SU-DHL-6 (cell line): ENCODE measurements at regions not wholly inside any gene's neighbourhood (a gene's known extent, or its start where the extent isn't known, plus 50 kb on each side); places are given as distances from the start of the nearest gene placed in this dataset.

Experiments
- H2AFZ ChIP-seq: fragments of 200-600 bp; sonication (generic); 2 replicates; pipeline ENCODE4 v1.6.1; 2014; ENCODE audit warnings: low read depth, mild to moderate bottlenecking, moderate library complexity, mixed read lengths, antibody characterized with exemption, low read length; ENCODE audit not compliant: severe bottlenecking
- H3F3A ChIP-seq: fragments of 200-600 bp; shearing (Covaris generic); 2 replicates; pipeline ENCODE4 v1.6.0; 2016; ENCODE audit warnings: antibody characterized with exemption, mild to moderate bottlenecking; ENCODE audit not compliant: insufficient read depth
- H3K27ac ChIP-seq: fragments of 200-600 bp; sonication (generic); 2 replicates; pipeline ENCODE4 v1.5.1; 2016; ENCODE audit warnings: low read depth, mild to moderate bottlenecking, low read length, moderate library complexity, mixed read lengths
- H3K27me3 ChIP-seq: fragments of 200-600 bp; sonication (generic), shearing (Covaris generic); 2 replicates; pipeline ENCODE4 v1.6.0; 2014; ENCODE audit warnings: mild to moderate bottlenecking, low read length
- H3K36me3 ChIP-seq: fragments of 200-600 bp; sonication (generic); 2 replicates; pipeline ENCODE4 v1.6.1; 2014; ENCODE audit warnings: mild to moderate bottlenecking, low read length, mixed read lengths
- H3K4me2 ChIP-seq: fragments of 300-600, 200-600 bp; shearing (Covaris generic), sonication (generic); 2 replicates; pipeline ENCODE4 v1.6.0; 2014; ENCODE audit warnings: low read length, low read depth, mild to moderate bottlenecking; ENCODE audit not compliant: poor library complexity, severe bottlenecking
- H3K4me3 ChIP-seq: fragments of 200-600 bp; sonication (generic); 2 replicates; pipeline ENCODE4 v1.5.1; 2014; ENCODE audit warnings: antibody characterized with exemption, low read length, mild to moderate bottlenecking, mixed read lengths; ENCODE audit not compliant: insufficient read depth, poor library complexity, severe bottlenecking
- H3K79me2 ChIP-seq: fragments of 200-600 bp; sonication (generic); 2 replicates; pipeline ENCODE4 v1.6.1; 2014; ENCODE audit warnings: mild to moderate bottlenecking, low read length, moderate library complexity; ENCODE audit not compliant: insufficient read depth
- H3K9ac ChIP-seq: fragments of 200-600 bp; sonication (generic); 2 replicates; pipeline ENCODE4 v1.7.0; 2014; ENCODE audit warnings: mild to moderate bottlenecking, low read length
- H3K9me2 ChIP-seq: fragments of 200-600 bp; sonication (generic); replicated peaks from 2 replicates; pipeline ENCODE4 v1.6.1; 2014; ENCODE audit warnings: low read length; ENCODE audit not compliant: insufficient read depth
- H3K9me3 ChIP-seq: fragments of 200-600 bp; sonication (generic); 2 replicates; pipeline ENCODE4 v1.6.1; 2014; ENCODE audit warnings: low read length, mixed read lengths; ENCODE audit not compliant: insufficient read depth
- H4K20me1 ChIP-seq: fragments of 200-600 bp; sonication (generic); 2 replicates; pipeline ENCODE4 v1.6.1; 2014; ENCODE audit warnings: low read depth, mild to moderate bottlenecking, antibody characterized with exemption, low read length, moderate library complexity, mixed read lengths
- EZH2phosphoT487 ChIP-seq: fragments of 200-600 bp; sonication (generic), shearing (Covaris generic); conservative IDR thresholded peaks from 2 replicates; pipeline ENCODE4 v1.6.1; 2018; ENCODE audit warnings: mild to moderate bottlenecking, antibody characterized with exemption, low read length, moderate library complexity, mixed read lengths
- TF ChIP-seq, protein P1 (sequence below): fragments of 200-600 bp; sonication (generic); IDR thresholded peaks from one replicate; pipeline ENCODE4 v1.5.1; 2017; ENCODE audit warnings: antibody characterized with exemption, mild to moderate bottlenecking, low read length, moderate library complexity; ENCODE audit not compliant: insufficient read depth, poor library complexity, severe bottlenecking

DNA sequence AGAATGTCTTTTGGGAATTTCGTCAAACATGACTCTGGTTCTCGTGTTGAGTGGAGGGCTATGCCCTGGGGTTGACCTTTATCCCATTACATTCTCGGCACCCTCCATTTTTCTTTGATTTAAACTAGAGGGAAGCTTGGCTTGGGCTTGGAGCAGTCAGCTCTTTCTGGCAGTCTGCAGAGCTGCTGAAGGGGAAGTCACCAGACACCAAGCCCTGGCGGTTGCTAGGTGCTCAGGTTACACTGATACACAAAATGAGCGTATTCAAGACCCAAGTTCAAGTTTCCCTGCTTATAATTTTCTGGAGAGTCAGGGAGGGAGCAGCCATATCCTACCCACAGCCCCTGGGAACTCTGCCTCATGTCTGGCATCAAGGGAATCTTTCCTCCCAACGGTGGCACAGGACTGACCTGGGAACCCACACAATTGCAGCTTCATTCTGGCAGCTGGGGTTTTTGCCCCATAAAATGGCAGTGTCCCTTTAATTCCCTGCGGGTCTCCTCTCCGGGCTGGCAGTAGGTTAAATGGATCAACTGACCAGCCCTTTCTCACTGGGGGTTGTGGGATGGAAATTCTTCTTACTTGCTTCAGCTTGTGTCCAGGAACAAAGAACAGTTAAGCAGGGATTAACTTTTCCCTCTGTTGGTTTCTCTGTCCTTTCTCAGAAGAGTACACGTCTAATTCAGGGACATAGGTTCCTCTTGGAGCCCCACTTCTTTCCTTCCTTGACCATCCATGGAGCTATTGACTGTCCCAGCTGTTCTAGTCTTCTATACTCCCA, 110.0 kb upstream of the DLG1 start:
- no peaks in the 10 kb centered on the region for H3K9me2 ChIP-seq
- no peaks in the 10 kb centered on the region for H4K20me1 ChIP-seq
- H3K9me3 ChIP-seq, result no peaks in the 10 kb centered on the region
- H2AFZ ChIP-seq, result no peak overlapping the region
- H3K36me3 ChIP-seq, result no peaks in the 10 kb centered on the region
- TF ChIP-seq, protein P1, sequence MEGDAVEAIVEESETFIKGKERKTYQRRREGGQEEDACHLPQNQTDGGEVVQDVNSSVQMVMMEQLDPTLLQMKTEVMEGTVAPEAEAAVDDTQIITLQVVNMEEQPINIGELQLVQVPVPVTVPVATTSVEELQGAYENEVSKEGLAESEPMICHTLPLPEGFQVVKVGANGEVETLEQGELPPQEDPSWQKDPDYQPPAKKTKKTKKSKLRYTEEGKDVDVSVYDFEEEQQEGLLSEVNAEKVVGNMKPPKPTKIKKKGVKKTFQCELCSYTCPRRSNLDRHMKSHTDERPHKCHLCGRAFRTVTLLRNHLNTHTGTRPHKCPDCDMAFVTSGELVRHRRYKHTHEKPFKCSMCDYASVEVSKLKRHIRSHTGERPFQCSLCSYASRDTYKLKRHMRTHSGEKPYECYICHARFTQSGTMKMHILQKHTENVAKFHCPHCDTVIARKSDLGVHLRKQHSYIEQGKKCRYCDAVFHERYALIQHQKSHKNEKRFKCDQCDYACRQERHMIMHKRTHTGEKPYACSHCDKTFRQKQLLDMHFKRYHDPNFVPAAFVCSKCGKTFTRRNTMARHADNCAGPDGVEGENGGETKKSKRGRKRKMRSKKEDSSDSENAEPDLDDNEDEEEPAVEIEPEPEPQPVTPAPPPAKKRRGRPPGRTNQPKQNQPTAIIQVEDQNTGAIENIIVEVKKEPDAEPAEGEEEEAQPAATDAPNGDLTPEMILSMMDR, result no peak
- no peak for TF ChIP-seq EZH2phosphoT487
- no peaks in the 10 kb centered on the region for H3F3A ChIP-seq
- H3K79me2 ChIP-seq, result no peaks in the 10 kb centered on the region
- H3K27me3 ChIP-seq, result no peaks in the 10 kb centered on the region
- H3K27ac ChIP-seq, result no peak overlapping the region
- H3K4me3 ChIP-seq, result no peak overlapping the region
- no peak overlapping the region for H3K9ac ChIP-seq
- no peak overlapping the region for H3K4me2 ChIP-seq

DNA sequence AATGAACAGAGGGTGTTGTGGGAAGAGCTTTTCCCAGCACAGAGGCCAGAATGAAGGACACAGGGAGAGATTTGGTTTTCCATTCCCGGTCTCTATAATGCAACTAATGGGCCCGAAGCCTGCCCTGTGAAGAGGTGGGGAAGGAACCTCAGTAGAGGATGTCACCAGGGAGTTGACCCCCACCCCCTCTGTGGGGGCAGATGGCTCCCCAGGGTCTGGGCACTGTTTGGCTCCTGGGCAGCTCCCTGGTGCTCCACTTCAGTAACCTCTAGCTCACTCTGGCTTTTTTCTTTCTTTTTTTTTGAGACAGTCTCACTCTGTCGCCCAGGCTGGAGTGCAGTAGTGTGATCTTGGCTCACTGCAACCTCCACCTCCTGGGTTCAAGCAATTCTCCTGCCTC, 109.1 kb upstream of the DLG1 start:
- Histone ChIP-seq H3K27ac (no peak overlapping the region), H3K9me3 (no peaks in the 10 kb centered on the region), H3K9ac (no peak overlapping the region), H3F3A (no peaks in the 10 kb centered on the region), H3K9me2 (no peaks in the 10 kb centered on the region), H3K27me3 (no peaks in the 10 kb centered on the region), H4K20me1 (no peaks in the 10 kb centered on the region), H3K4me2 (no peak overlapping the region), H3K79me2 (no peaks in the 10 kb centered on the region), H3K36me3 (no peaks in the 10 kb centered on the region), H2AFZ (no peak overlapping the region), H3K4me3 (no peak overlapping the region)
- TF ChIP-seq, protein P1, result no peak
- TF ChIP-seq EZH2phosphoT487, result no peak

DNA sequence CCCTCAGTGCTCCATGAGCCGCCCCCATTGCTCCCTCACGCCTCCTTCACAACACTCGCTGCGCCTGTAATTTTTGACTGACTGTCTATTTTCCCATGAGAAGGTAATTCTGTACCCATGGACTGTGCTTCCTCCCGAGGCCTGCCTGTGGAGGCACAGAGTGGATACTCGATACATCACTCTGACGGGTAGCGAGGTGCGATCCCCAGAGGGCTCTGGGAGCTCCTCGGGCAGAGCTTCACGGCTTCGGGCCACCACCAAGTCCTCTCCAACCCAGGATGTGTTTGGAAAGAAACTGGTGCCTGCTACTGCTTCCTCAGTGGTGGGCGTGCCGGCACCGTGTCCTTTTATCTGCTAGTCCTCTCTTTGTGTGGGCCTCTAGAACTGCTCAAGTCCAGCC, 108.6 kb upstream of the DLG1 start:
- Histone ChIP-seq H3K9me3 (no peaks in the 10 kb centered on the region), H3K4me3 (no peak overlapping the region), H3K36me3 (no peaks in the 10 kb centered on the region), H3K79me2 (no peaks in the 10 kb centered on the region), H3F3A (no peaks in the 10 kb centered on the region), H3K9ac (no peak overlapping the region), H3K4me2 (no peak overlapping the region), H2AFZ (no peak overlapping the region), H3K9me2 (no peaks in the 10 kb centered on the region), H3K27me3 (no peaks in the 10 kb centered on the region), H4K20me1 (no peaks in the 10 kb centered on the region), H3K27ac (no peak overlapping the region)
- no peak for TF ChIP-seq EZH2phosphoT487
- TF ChIP-seq, protein P1, result no peak
